ENCODE measurements at regions not wholly inside any gene's neighbourhood (a gene's known extent, or its start where the extent isn't known, plus 50 kb on each side); places are given as distances from the start of the nearest gene placed in this dataset.
A peak's percentile ranks its signal among the peaks of the same experiment; 100 is the strongest.

- no peak overlapping the region for H3K27ac ChIP-seq (ENCODE audit: low read depth, low read length)
- no peaks in the 10 kb centered on the region for H3K9me3 ChIP-seq (ENCODE audit: insufficient read depth in 2 of 2, low read depth in 1 of 2, low read length in 1 of 2)
- no peak overlapping the region for H4K8ac ChIP-seq (ENCODE audit: extremely low read depth, insufficient read depth, low read length)
- H2BK5ac ChIP-seq (ENCODE audit: low read depth, low read length) = no peak overlapping the region
- POLR2A ChIA-PET (ENCODE audit: partially characterized antibody) = no interaction called here
- no peaks in the 10 kb centered on the region for H3K79me2 ChIP-seq (ENCODE audit: control insufficient read depth in 1 of 2, insufficient read depth in 2 of 2, low read length in 2 of 2)
- no peaks in the 10 kb centered on the region for H4K20me1 ChIP-seq (replicated peaks in 1 of 2; ENCODE audit: control insufficient read depth in 1 of 2, insufficient read depth in 2 of 2, low read length in 2 of 2)
- H3K9ac ChIP-seq (replicated peaks in 1 of 4; ENCODE audit: extremely low read depth in 1 of 4, low read depth in 3 of 4, low read length in 3 of 4) = no peak overlapping the region
- 98% methylated on average over 2 of the region's 2 CpGs; no CpG with 5 or more reads in 1 of the 2 experiments for WGBS, 2 experiments (ENCODE audit: extremely low coverage in 1 of 2, insufficient coverage in 1 of 2, insufficient read length in 1 of 2, insufficient replicate concordance in 2 of 2, low coverage in 1 of 2, low lambda C conversion rate in 2 of 2, missing lambda C conversion rate in 1 of 2)
- no peak overlapping the region for H2AK5ac ChIP-seq (ENCODE audit: low read depth, low read length)
- H4K91ac ChIP-seq (replicated peaks; ENCODE audit: insufficient read length, low read length) = peak overlapping the region; percentile 7
- FAIRE-seq = no peak
- TF ChIP-seq EZH2 (IDR thresholded peaks at IDR 0.05; ENCODE audit: low read depth, low read length, severe bottlenecking) = no peak
- no peak for TF ChIP-seq SIRT6 (IDR thresholded peaks at IDR 0.05; ENCODE audit: low read length)
- TF ChIP-seq JUND (IDR thresholded peaks at IDR 0.05; ENCODE audit: low read length) = no peak
- TF ChIP-seq SAP30 (IDR thresholded peaks at IDR 0.05; ENCODE audit: insufficient read depth, insufficient replicate concordance, low read length) = no peak
- TF ChIP-seq SRF (IDR thresholded peaks at IDR 0.05; ENCODE audit: low read depth, low read length) = no peak
- TF ChIP-seq, protein P1, sequence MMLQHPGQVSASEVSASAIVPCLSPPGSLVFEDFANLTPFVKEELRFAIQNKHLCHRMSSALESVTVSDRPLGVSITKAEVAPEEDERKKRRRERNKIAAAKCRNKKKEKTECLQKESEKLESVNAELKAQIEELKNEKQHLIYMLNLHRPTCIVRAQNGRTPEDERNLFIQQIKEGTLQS (IDR thresholded peaks at IDR 0.05; ENCODE audit: insufficient read depth, low read depth, low read length) = no peak
- no peak overlapping the region for H2BK120ac ChIP-seq (replicated peaks; ENCODE audit: low read depth, low read length)
- H3K79me1 ChIP-seq (ENCODE audit: low read depth, low read length) = no peaks in the 10 kb centered on the region
- no peak overlapping the region for H3K14ac ChIP-seq (ENCODE audit: insufficient read length)
- H3K4me3 ChIP-seq (ENCODE audit: extremely low read depth in 1 of 4, insufficient read depth in 2 of 4, low read depth in 3 of 4, low read length in 4 of 4) = no peak overlapping the region
- no peak overlapping the region for H3K4ac ChIP-seq (replicated peaks; ENCODE audit: insufficient read length, low read depth, low read length)
- H2BK12ac ChIP-seq (ENCODE audit: low read depth, low read length) = no peak overlapping the region
- no peak overlapping the region for H3K18ac ChIP-seq (ENCODE audit: extremely low read depth, low read length)
- no peak overlapping the region for H3K56ac ChIP-seq (replicated peaks; ENCODE audit: insufficient read length, low read depth, low read length)
- H3K36me3 ChIP-seq (ENCODE audit: control insufficient read depth in 2 of 4, insufficient read depth in 4 of 4, low read length in 3 of 4) = no peaks in the 10 kb centered on the region
- H3K23me2 ChIP-seq (ENCODE audit: low read depth, low read length) = no peaks in the 10 kb centered on the region; the same call in 1 of the 2 replicates
- no peak overlapping the region; the same call in 1 of the 2 replicates for H2AFZ ChIP-seq (ENCODE audit: low read length)
- H2BK20ac ChIP-seq (ENCODE audit: low read length) = no peak overlapping the region
- H3K23ac ChIP-seq (ENCODE audit: insufficient read length) = no peak overlapping the region
- H3K27me3 ChIP-seq (replicated peaks in 1 of 4; ENCODE audit: control insufficient read depth in 3 of 4, extremely low read depth in 1 of 4, insufficient read depth in 3 of 4, low read length in 3 of 4) = no peaks in the 10 kb centered on the region
- no peak overlapping the region for H4K5ac ChIP-seq (ENCODE audit: insufficient read length, low read depth, low read length)
- H3K4me1 ChIP-seq (replicated peaks in 1 of 4; ENCODE audit: control insufficient read depth in 3 of 4, insufficient read depth in 4 of 4, low read length in 3 of 4) = peaks cover 0 to 5% (median 0%) of the 10 kb centered on the region in 4 experiments; a peak in 1 of 7 replicates
- no peak for DNase-seq (ENCODE audit: low read depth in 1 of 2, low spot score in 2 of 2)
- CTCF ChIA-PET (ENCODE audit: partially characterized antibody) = interaction anchor here (0.9 to 1.0 kb wide), 2 partner anchors 35 to 301 kb away, joined by 3 to 4 read pairs; no protein-coding TSS in a partner anchor
- no peak overlapping the region for H2BK15ac ChIP-seq (ENCODE audit: low read length)
- no peak overlapping the region for H3K4me2 ChIP-seq (ENCODE audit: insufficient read depth in 1 of 2, low read depth in 2 of 2, low read length in 2 of 2)
Measured at GRCh38 chr5:110032376-110032775, 342.6 kb downstream of the MAN2A1 start.
